Ovary (tissue), 7 donors: ENCODE measurements at regions not wholly inside any gene's neighbourhood (a gene's known extent, or its start where the extent isn't known, plus 50 kb on each side); places are given as distances from the start of the nearest gene placed in this dataset.

ENCODE experiments used
- DNase-seq, 5 donors: peaks; one replicate each; pipeline ENCODE4 v3.0.0-alpha.2; 2019 to 2020
- H3K27ac ChIP-seq, 2 donors: fragments of 200-600 bp; one replicate each; pipeline versions ENCODE4 v1.5.1 to v1.8.0; 2019 to 2022
- H3K27me3 ChIP-seq: fragments of 200-600 bp; one replicate; pipeline ENCODE4 v1.8.0; 2022
- H3K36me3 ChIP-seq: fragments of 200-600 bp; sonication (generic); one replicate; pipeline ENCODE4 v1.5.1; 2019
- H3K4me1 ChIP-seq: one replicate; pipeline ENCODE4 v1.8.1; 2013; ENCODE audit warnings: mild to moderate bottlenecking, moderate library complexity; ENCODE audit not compliant: insufficient read depth
- H3K4me3 ChIP-seq: fragments of 200-600 bp; sonication (generic); one replicate; pipeline ENCODE4 v1.5.1; 2017
- H3K9me3 ChIP-seq, 2 donors: fragments of 200-600 bp in 1 of 2; sonication (generic) in 1 of 2; one replicate each; pipeline versions ENCODE4 v1.5.1 to v1.8.1; 2013 to 2019; ENCODE audit warnings: mild to moderate bottlenecking in 1 of 2, moderate library complexity in 1 of 2
- CTCF ChIP-seq, 3 donors: fragments of 450-650 bp in 2 of 3; fragments of 200-600 bp in 1 of 3; IDR thresholded peaks; one replicate each; pipeline versions ENCODE4 v1.5.1 to v1.8.0; 2016 to 2022; ENCODE audit warnings: antibody characterized with exemption in 3 of 3, mild to moderate bottlenecking in 1 of 3
- EP300 ChIP-seq: sonication (generic); formaldehyde crosslinking; IDR thresholded peaks from one replicate; pipeline ENCODE4 v1.6.1; 2017; ENCODE audit warnings: antibody characterized with exemption
- POLR2A ChIP-seq: fragments of 450-650 bp; IDR thresholded peaks from one replicate; pipeline ENCODE4 v1.6.1; 2017; ENCODE audit warnings: antibody characterized with exemption, mild to moderate bottlenecking, moderate library complexity
- WGBS, 3 donors: extraction: QIAGEN DNeasy Blood & Tissue Kit in 1 of 3; methylation state at CpG; one replicate each; pipeline versions ENCODE4 v1.1.5 to v1.1.7; 2013 to 2017; 5-methylcytosine and 5-hydroxymethylcytosine counted together
- intact Hi-C, 4 donors: fragments of 100-400 bp; cut with DNase I; formaldehyde crosslinking; loops; one replicate each; pipeline versions ENCODE4 v1.11.0 to v1.15.1; 2022 to 2023
- donor health status: DM: no; HTN: no; CAD: no; lungs with moderate emphysema.
- donor health status: DM: no; HTN: no; CAD: no.
- donor health status: Bipolar disorder and iron deficiency.
- donor health status: DM: no; HTN: no; CAD: no.
- donor health status: DM: yes; HTN: yes; CAD: no.

- Histone ChIP-seq H3K4me1 (peaks cover 1% of the 10 kb centered on the region), H3K4me3 (no peak overlapping the region), H3K36me3 (no peaks in the 10 kb centered on the region), H3K27ac (no peak overlapping the region), H3K27me3 (no peaks in the 10 kb centered on the region), H3K9me3 (no peaks in the 10 kb centered on the region)
- WGBS, 3 donors: 5 to 8% (median 6%) methylated on average over 4 of the region's 4 CpGs
- DNase-seq: no peak
- intact Hi-C loops: no loop called here
- TF ChIP-seq CTCF (IDR thresholded peaks at IDR 0.05) (no peak), EP300 (no peak), POLR2A (no peak)
These were observed 215.7 kb downstream of the ICE1 start for GRCh38 chr5:5638211-5638610.

GRCh38 chr5:5637173-5637572 is 214.7 kb downstream of the ICE1 start:
- Histone ChIP-seq H3K27ac (no peak overlapping the region), H3K4me3 (no peak overlapping the region), H3K9me3 (no peaks in the 10 kb centered on the region), H3K36me3 (no peaks in the 10 kb centered on the region), H3K27me3 (no peaks in the 10 kb centered on the region), H3K4me1 (peaks cover 1% of the 10 kb centered on the region)
- intact Hi-C loops: no loop called here
- no peak for TF ChIP-seq CTCF (IDR thresholded peaks at IDR 0.05)
- TF ChIP-seq EP300: no peak
- no peak for TF ChIP-seq POLR2A
- DNase-seq: no peak
- 46% methylated on average over 2 of the region's 2 CpGs for WGBS, 3 donors

GRCh38 chr5:5634817-5635216 is 212.3 kb downstream of the ICE1 start:
- 12 to 48% (median 21%) methylated on average over 4 of the region's 4 CpGs for WGBS, 3 donors
- Histone ChIP-seq H3K4me1 (peaks cover 1% of the 10 kb centered on the region), H3K36me3 (no peaks in the 10 kb centered on the region), H3K4me3 (no peak overlapping the region), H3K9me3 (no peaks in the 10 kb centered on the region), H3K27me3 (no peaks in the 10 kb centered on the region), H3K27ac (no peak overlapping the region)
- intact Hi-C loops: no loop called here
- no peak for TF ChIP-seq CTCF (IDR thresholded peaks at IDR 0.05)
- TF ChIP-seq EP300: no peak
- no peak for TF ChIP-seq POLR2A
- DNase-seq: no peak

- Histone ChIP-seq H3K4me3 (no peak overlapping the region), H3K27me3 (no peaks in the 10 kb centered on the region), H3K36me3 (no peaks in the 10 kb centered on the region), H3K4me1 (peaks cover 1% of the 10 kb centered on the region), H3K27ac (no peak overlapping the region), H3K9me3 (no peaks in the 10 kb centered on the region)
- WGBS, 3 donors: 87 to 88% (median 88%) methylated on average over 4 of the region's 4 CpGs
- TF ChIP-seq POLR2A (no peak), EP300 (no peak), CTCF (IDR thresholded peaks at IDR 0.05) (no peak)
- no peak for DNase-seq
- intact Hi-C loops: no loop called here
These were observed 211.1 kb downstream of the ICE1 start for GRCh38 chr5:5633579-5633978.

- DNase-seq: no peak
- Histone ChIP-seq H3K27me3 (no peaks in the 10 kb centered on the region), H3K27ac (no peak overlapping the region), H3K4me1 (no peaks in the 10 kb centered on the region), H3K9me3 (no peaks in the 10 kb centered on the region), H3K4me3 (no peak overlapping the region), H3K36me3 (no peaks in the 10 kb centered on the region)
- intact Hi-C loops: no loop called here
- TF ChIP-seq CTCF (IDR thresholded peaks at IDR 0.05) (no peak), POLR2A (no peak), EP300 (no peak)
- 75 to 90% (median 87%) methylated on average over 2 of the region's 2 CpGs for WGBS, 3 donors
These were observed 210.2 kb downstream of the ICE1 start for GRCh38 chr5:5632678-5633077.
